UCSD-AML1 (cell line): ENCODE measurements at regions not wholly inside any gene's neighbourhood (a gene's known extent, or its start where the extent isn't known, plus 50 kb on each side); places are given as distances from the start of the nearest gene placed in this dataset.

Experiments used
- DNase-seq: peaks from one replicate; lab custom pipeline; 2025; ENCODE audit not compliant: unreplicated experiment; lab: John Stamatoyannopoulos, UW

DNA sequence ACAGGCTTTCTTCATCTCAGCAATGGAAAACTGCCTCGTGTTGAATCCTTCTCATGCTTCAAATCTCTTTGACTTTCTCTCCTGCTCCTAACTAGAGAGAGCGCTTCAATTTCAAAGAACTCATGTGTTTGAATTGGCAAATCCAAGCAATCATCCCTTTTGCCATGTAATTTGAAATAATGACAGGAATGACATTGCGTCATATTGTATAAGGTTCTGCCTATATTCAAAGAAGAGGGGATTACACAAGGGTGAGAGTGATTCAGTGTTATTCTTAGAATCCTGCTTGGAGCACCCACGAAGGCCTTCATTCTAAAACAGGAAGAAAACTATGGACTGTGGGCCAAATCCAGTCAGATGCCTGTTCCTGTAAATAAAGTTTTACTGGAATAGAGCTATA, 720.6 kb downstream of the JRKL start:
- no peak for DNase-seq

GRCh38 chr11:97111559-97111958, 721.7 kb downstream of the JRKL start:
- DNase-seq = no peak

- DNase-seq = no peak
These were observed 728.9 kb downstream of the JRKL start for GRCh38 chr11:97118614-97119200.

GRCh38 chr11:97123237-97123636, 733.4 kb downstream of the JRKL start:
- DNase-seq = no peak

- no peak for DNase-seq
These were observed 746.3 kb downstream of the JRKL start for GRCh38 chr11:97136067-97136466.

GRCh38 chr11:97140885-97141494, 751.2 kb downstream of the JRKL start:
- no peak for DNase-seq

DNA sequence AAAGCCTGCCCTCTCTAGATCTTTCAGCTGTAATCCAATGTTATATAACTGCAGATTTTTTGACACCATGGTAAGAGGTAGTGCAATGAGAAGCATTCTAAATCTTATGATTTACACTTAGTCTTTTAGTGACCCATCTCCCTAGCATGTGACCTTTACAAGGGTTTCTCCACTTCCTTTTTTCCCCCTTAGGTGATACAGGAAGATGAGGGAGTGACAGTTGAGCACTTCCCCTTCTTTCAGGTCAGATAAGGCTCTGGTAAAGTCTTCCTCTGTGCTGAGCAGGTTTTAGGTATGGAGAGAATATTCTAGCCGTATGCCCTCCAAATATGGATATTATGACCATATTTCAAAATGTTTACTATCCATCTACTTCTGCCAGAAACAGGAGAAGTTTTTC, 753.6 kb downstream of the JRKL start:
- no peak for DNase-seq

- DNase-seq = no peak
These were observed 759.9 kb downstream of the JRKL start for GRCh38 chr11:97149741-97150140.

- no peak for DNase-seq
These were observed 767.5 kb downstream of the JRKL start for GRCh38 chr11:97157221-97157740.

DNA sequence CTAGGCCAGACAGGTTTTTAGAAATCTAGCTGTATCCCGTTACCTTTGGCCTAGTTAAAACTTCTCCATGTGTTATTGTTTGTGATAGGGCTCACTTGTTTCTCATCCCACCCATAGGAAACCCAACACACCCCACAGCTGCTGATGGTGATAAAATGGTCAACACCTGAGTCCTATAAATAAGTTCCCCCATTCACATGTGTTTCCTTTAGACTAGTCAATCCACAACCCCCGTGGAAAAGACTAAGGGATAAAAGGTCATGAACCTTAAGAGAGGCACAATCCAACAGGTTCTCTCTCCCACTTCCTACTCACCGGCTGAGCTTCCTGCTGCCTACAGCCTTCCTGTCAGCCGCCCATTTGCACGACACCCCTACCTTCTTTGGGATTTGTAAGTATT, 768.4 kb downstream of the JRKL start:
- no peak for DNase-seq

- no peak for DNase-seq
These were observed 773.9 kb downstream of the JRKL start for GRCh38 chr11:97163631-97164191.

- no peak for DNase-seq
These were observed 812.2 kb downstream of the JRKL start for GRCh38 chr11:97201743-97202612.

DNA sequence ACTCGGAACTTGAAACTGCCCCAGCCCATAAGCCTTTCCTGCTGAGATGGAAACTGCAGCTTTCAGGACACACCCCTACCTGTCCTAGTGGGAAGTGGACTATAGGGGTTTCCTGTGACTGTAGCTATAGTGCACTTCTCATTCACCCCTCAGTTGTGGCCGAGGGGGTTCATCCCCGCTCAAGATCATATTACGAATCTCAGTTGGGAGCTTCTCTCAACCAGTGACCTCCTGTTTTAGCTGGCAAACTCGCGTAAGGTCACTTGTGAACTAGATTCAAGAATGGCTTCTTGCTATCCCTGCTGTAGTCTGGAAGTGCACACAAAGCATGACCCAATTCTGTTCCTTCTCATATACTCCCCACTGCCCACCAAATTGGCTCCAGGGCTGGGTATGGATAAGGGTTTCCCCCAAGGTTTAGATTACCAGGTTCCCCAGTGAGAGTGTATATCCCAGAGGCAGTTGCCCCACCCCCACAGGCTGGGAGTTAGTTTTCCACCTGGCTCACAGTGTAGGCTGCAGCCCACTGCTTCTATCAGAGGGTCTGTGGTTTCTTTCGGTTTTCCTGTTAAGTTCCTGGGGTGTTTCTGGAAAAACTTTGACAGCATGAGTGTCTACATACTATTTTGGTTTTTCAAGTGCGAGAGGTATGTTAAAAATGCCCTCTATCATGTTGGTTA, 812.9 kb downstream of the JRKL start:
- no peak for DNase-seq

- DNase-seq = no peak
These were observed 828.2 kb downstream of the JRKL start for GRCh38 chr11:97218011-97218410.

DNA sequence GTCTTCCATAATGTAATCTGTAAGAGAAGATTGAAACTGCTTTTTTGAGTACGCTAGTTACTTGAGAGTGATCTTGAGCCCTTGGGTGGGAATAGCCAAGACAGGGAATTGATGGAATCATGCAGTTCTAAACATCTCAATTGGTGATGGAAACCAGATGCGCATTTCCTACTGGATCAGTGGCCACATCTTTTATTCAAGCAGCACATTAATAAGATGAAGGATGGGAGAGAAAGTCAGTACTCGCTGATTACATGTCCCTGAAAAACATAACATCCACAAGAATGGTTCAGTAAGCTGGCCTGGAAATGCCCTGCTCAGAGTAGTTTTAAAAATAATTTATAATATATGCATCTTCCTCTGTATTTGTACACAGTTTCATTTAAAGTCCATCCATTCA, 833.8 kb downstream of the JRKL start:
- DNase-seq = no peak

DNA sequence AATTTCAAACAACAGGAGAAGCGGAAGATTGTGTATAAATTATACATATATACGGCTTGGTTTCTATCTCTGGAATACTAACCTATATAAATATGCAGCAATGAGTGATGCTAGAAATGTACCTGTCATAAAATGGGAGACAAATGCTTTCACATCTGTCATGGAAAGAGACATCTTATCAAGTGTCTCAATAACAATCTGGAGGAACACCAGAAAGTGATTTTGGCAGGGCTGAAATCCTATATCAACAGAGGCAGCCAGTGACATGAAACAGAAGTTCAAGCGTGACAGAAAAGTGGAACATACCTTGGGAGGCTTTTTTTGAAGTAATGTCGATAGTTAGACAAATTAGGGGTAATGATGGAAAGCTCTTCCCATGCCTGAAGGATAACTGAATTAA, 834.6 kb downstream of the JRKL start:
- no peak for DNase-seq

DNA sequence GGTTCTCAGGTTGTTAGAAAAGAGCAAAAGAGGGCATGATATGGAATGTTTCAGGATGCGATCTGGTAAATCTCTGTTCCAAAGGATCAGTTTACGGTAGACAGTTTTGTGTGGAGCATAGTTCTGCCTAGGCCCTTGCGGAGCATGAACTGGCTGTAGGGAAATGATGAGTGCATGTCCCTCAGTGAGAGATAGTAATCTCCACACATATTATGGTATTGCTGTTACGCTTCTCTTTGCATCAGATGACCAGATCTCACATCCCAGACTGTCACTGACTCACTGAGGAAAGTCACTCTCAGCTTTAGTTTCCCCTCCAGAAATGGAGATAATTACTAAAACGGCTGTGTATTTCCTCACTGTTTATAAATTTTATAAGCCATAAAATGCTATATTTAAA, 836.0 kb downstream of the JRKL start:
- no peak for DNase-seq

GRCh38 chr11:97229936-97230335, 840.1 kb downstream of the JRKL start:
- no peak for DNase-seq

DNA sequence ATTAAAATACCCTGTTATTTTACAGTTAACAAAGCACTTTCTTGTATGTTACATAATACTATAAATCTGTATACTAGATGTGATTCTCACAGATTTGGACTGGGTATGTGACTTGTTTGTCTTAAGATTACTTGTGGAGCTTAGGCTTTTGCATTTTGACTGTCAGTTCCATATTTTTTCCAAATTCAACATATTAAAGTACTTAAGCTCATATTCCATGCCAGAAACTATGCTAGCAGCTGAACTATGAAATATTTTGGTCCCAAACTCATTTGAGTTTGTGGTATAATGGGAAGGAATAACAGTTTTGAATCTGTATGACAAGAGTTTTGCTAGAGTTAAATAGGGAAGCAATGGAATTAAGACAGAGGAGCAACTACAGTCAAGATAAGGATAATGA, 841.4 kb downstream of the JRKL start:
- DNase-seq = no peak

GRCh38 chr11:97234016-97234415, 844.2 kb downstream of the JRKL start:
- no peak for DNase-seq

DNA sequence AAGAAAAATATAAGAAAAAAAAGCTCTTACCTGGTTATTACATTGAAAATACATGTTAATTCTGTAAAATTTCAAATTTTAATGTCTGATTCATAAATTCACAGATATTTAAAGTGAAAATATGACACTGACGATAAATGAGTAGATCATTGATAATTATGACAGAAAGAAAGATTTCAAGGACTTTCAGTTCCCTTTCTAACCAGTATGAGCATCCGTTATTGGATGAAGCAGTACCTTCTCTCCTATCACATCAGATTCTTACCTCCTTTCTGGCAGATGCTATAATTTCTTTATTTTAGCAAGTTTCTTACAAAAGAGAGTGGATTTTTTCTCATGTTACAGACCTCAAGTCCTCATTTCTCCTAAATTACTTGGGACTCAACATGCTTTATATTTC, 847.3 kb downstream of the JRKL start:
- no peak for DNase-seq
